Effector CD4-positive, alpha-beta T cell (primary cell): ENCODE measurements at regions not wholly inside any gene's neighbourhood (a gene's known extent, or its start where the extent isn't known, plus 50 kb on each side); places are given as distances from the start of the nearest gene placed in this dataset.
"Not testable (repeated sequence)": the region's sequence is repeated elsewhere in the genome, so short reads cannot be mapped to it uniquely, and the experiment has no call there.

Experiments used
- DNase-seq: peaks from one replicate; pipeline ENCODE4 v3.0.0-alpha.2; 2020

DNA sequence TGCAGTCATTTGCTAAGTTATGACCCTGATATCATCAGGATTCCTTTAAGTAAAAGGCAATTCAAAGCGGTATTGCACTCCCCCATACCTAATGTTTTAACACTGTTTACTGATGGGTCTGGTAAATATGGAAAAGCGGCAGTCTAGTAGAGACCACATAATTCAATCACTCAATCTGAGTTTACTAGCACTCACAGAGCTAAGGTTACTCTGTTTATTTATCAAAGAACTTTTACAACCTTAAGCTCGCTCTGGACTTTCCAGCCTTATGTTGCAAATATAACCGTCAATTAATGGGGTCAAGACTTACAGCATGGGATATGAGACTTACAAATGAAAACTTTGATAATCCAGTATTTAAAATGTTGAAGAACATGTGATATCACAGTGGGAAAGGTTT is 124.5 kb upstream of the ZCCHC13 start:
- DNase-seq = no peak

DNA sequence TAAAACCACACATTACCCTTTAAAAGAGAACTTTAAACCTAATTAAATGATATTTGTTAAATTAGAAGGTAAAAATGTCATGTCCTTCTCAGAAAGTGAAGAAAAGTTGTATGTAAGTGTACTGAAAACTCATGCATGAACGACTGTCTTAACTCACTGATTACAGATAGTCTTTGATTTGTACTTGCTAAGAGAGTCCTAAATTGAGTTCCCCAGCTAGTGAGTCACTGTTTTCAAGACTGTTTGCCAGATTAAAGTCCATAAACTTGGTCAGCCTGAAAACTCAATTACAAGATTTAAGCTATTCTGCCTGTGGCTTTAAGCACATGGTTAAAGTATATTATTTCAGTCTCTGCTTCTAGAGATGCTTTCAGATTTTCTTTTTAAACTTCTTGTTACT is 124.9 kb upstream of the ZCCHC13 start:
- no peak for DNase-seq

DNA sequence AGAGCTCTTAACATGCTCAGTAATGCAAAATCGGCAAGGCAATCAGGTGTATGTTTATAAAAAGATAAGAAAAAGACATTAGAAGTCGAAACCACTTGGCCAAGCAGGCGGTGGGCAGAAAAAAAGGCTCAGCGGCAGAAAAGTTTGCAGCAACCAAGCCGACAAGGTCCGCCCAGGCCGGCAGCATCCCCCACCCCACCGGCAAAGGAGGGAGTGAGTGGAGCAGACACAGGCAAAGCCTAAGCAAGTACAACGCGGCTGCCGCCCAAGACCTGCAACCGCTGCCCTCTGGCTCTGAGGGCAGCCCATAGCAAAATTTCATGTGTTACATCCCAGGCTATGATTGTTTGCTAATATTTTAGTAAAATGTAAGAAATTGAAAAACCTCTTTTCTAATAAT is 125.4 kb upstream of the ZCCHC13 start:
- no peak for DNase-seq

DNA sequence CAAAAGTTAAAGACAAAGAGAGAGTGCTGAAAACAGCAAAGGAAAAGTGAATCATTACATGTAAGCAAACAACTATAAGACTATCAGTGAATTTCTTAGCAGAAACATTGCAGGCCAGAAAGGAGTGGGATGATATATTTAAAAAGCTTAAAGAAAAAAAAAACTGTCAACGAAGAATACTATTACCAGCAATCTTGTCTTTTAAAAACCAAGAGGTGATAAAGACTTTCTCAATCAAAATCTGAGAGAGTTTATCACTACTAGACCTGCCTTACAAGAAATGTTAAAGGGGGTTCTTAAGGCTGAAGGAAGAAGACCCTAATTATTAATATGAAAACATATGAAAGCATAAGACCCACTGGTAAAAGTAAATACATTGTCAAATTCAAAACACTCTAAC is 132.5 kb upstream of the ZCCHC13 start:
- DNase-seq = no peak

DNA sequence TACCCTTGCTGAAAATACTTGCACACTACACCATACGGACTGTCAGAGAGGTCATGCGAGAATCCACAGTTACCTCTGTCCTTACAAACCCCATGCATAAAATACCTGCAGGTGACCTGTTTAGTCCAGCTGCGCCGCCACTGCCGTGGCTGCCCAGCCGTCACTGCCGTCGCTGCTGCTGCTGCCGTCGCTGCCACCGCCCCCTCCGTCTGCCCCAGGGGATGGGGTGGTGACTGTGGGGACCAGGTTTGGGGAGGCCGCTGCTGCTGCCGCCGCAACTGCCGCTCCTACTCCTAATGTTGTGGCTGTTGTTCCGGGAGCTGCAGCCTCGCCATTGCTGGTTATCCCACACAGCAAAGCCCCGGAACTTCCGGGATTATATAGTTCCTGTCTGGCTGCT is 141.8 kb upstream of the ZCCHC13 start:
- no peak for DNase-seq

DNA sequence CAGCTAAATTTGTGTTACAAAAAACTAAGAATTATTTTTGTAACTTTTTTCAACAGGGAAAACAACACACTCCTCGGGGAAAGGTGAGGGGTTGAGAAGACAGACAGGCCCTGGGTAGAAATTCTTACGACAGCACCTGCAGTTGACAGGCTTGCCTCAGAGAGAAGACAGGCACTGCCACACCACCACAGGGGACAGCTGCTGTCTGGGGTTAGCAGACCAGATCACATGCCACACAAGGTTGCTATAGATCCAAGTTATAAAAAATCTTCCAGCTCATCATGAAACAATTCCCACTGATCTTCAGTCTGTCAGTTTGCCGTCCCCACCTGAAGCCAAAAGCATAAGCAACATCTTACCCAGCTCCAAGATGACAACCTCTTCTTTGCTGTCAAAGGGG is 143.2 kb upstream of the ZCCHC13 start:
- no peak for DNase-seq

DNA sequence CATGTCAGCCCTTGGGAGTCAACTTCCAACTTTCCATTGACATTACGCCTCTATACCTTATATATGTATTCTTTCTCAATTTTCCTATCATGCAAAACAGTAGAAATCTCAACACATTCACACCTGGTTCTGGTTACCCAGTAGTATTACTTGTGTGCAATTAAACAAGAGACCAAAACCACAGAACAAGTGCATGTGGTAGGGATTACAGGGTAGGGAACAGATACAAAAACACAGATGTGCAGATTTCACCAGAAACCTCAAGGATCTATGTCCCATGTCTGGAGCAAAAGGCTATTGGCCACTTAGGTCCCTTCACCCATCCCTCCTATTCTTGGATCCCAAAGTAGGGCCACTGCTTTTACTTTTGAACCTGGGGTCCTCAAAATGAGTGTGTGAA is 143.6 kb upstream of the ZCCHC13 start:
- DNase-seq = no peak

DNA sequence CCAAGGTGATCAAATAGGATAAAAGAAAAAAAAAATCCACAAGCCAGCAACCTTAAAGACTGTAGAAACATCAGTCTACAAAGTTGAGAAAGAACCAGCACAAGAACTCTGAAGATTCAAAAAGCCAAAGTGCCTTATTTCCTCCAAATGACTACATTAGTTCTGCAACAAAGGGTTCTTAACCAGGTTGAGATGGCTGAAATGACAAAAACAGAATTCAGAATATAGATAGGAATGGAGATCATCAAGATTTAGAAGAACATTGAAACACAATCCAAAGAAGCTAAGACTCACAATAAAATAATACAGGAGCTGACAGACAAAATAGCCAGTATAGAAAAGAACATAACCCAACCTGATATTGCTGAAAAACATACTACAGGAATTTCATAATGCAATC is 156.5 kb upstream of the ZCCHC13 start:
- DNase-seq = no peak

DNA sequence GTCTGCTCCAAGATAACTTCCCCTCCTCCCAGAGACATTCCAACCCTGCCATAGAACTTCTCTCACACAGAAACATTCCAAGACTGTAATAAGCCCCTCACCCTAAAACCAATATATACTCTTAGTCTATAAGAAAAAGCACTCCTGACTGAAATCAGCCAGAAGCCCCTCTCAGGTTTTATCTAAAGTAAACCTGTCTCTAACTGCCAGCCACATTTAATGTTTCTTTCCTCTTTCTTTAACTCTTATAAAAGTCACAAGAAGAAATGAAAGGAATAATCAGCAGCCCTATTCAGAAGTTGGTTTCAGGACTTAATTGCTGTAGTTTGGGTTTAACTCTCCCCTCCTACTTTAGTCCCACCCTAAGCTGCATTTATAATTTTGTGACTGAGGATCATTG is 165.0 kb upstream of the ZCCHC13 start:
- no peak for DNase-seq

DNA sequence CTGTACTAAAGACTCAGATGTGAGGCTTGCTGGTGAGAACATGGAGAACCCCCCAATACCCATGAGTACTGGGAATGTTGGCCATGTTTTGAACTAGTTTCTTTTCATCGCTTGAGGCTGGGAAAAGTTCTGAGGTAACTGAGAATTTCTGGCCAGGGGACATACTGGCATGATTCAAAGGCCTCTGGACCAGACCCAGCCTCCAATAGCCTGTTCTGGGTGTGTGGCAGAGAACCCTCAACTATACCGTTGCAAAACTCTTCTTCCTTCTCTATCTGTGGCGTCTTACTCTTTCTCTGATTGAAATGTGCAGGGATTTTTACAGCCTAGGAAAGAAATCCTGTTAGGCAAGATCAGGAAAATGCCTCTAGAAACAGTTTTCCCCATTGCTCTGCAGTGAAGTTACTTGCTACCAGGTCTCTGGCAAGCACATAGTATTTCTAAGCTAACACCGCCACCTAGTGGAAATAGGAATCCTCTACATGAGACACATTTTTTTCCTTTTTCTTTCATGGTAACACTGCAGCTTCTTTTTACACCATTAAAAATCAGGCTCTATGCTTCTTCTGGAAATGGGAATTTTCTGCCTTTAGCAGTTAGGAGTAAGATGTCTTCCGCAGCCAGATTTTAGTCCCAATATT is 170.7 kb upstream of the ZCCHC13 start:
- peak; percentile 23 for DNase-seq

DNA sequence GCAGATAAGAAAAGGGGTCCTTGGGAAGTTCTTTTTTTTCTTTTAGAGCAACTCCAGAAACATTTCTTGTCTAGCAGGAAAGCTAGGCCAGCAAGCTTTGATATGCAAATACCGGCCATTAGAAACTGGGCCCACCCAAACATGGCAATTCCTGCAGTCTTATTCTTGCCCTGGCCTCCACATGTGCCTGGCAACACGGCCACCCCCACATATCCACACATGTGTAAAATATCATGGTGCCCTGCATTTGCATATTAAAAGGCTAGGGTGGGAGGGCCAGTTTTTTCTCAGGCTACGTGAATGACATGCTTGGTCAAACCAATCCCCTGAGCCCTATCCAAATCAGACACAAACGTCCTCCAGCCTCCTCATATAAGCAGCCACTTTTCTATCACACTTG is 171.7 kb upstream of the ZCCHC13 start:
- DNase-seq = no peak

DNA sequence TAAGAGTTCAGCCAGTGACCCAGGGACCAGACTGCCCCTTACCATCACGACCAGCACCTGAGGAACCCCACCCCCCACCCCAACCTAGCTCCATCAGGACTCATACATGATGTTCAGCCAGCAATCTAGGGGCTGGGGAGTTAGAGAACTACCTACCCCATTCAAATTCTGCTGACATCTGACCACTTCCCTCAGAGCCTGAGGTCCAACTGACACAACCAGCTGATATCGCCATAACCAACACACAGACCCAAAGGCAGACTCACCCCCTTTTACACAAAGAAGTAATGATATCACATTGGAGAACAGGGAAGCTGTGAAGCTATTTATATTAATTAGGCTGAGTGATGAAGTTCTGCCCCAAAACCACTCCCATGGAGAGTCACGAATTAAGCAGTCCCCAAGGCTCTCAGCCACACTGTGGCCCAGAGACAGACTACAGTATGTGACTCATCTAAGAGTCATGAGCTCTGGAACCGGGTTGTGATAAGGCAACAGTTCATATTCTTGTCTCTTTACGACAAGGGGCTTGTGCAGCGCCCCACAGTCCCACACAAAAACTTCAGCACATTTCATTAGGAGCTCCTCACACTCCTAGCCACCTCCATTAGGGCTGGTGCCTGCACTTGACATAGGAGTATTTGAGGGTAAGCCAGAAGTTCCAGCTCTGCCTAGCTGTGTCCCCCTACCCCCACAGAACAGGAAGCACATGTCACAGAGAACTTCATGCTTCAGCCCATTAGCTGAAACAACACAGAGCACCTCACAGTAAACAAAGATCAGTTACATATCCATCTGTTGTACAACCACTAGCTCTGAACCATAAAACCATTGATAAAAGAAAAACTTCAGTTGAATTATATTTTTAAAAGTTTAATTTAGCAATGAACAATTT is 184.7 kb upstream of the ZCCHC13 start:
- DNase-seq = no peak

DNA sequence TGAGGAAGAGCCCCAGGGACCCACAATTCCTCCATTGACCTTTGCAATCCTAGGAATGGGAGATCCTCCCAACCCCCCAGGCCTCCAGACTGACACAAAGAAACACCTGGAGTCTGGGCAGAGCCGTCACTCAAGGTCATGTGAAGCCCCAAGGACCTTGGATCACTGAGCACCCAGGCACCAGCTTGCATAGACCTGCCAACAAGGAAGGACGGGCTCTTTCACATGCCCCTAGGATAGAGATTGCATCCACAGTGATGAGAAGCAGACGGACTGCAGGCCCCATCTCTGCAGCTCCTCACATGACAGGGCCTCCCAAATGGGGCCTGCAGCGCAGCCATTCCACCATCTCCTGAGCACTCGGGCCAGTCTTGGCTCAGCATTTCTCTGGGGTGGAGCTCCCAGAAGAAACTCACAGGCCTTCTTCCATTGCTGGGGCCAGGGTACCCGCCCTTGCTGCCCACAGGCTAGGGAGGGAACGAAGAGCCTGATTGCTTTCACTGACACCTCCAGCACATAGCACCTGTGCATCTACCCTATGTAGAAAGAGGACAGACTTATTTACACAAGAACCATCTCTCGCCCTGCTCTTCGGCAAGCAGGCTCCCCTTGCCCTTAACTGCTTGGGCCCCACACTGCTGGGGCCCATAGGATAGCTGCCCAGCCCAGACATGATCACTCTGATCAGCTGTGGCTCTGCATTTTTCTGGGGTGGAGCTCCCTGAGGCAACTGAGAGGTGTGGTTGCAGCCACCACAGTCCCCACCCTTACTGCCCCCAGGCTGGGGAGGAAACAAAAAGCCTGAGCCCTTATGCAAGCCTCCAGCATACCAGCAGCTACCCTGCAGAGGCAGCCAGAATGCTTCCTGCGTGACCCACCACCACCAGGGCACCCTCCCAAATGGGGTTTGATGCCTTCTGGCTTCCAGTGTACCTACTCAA is 185.7 kb upstream of the ZCCHC13 start:
- DNase-seq = no peak

DNA sequence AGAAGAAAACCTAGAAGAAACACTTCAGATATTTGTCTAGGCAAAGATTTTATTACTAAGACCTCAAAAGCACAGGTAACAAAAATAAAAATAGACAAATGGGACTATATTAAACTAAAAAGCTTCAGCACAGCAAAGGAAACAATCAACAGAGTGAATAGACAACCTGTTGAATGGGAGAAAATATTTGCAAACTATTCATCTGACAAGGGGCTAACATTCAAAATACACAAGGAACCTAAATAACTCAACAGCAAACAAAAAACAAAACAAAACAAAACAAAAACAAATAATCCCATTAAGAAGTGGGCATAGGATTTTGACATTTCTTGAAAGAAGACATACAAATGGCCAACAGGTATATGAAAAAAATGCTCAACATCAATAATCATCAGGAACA is 192.7 kb upstream of the ZCCHC13 start:
- DNase-seq = no peak

DNA sequence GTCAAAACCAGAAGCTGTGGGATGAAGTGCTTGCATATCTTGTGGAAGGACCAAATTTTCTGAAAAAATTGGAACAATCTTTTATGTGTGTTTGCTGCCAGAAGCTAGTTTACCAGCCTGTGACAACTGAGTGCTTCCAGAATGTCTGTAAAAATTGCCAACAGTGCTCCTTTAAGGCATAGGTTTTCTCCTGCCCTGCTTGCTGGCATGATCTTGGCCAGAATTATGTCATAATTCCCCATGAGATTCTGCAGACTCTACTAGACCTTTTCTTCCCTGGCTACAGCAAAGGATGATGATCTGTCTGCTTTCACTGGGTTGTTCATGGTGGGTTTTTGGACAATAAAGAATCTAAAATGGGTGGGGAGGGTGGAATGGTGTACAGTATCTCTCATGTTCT is 196.3 kb upstream of the ZCCHC13 start:
- no peak for DNase-seq

DNA sequence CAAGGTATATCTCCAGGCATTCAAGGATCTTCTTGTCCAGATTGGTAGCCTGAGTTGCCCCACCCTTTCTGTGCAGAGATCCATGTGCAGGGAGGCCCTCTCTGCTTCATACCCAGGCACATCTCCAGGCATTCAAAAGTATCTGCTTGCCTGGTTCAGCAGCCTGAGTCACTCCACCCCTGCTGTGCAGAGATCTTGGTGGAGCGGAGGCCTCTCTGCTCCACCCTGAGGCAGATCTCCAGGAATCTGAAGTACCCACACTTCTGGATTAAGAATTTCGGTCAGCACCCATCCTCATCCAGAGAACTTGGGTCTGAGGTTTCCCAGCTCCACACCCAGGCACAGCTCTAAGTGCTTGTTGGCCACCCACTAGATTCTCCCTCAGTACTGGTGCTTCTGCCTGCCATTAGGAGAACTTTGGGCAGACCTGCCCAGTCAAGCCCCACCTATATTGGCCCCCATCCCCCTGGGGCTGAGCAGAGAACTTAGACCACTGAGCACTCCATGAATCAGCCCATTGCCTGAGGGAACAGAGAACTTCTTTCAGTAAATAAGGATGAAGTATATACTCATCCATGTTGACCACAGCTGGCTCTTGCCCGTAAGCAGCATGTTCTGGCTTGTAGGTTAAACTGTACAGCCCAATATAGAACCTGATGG is 199.5 kb upstream of the ZCCHC13 start:
- no peak for DNase-seq

DNA sequence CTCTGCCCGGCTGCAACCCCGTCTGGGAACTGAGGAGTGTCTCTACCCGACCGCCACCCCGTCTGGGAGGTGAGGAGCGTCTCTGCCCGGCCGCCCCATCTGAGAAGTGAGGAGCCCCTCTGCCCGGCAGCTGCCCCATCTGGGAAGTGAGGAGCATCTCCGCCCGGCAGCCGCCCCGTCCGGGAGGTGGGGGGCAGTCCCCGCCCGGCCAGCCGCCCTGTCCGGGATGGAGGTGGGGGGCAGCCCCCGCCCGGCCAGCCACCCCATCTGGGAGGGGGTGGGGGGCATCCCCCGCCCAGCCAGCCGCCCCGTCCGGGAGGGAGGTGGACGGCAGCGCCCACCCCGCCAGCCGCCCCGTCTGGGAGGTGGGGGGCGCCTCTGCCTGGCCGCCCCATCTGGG is 205.6 kb upstream of the ZCCHC13 start:
- not testable (repeated sequence) for DNase-seq

DNA sequence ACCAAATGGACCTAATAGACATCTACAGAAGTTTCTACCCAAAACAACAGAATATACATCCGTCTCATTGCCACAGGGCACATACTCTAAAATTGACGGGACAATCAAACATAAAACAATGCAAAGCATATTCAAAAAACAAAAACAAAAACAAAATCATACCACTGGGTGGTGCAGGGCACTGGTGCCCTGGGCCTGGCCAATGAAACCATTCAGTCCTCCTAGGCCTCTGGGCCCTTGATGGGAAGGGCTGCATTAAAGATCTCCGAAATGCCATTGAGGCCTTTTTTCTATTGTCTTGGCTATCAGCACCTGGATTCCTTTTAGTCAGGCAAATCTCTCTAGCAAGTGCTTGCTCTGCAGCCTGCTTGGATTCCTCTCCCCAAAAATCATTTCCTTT is 213.9 kb upstream of the ZCCHC13 start:
- DNase-seq = no peak

DNA sequence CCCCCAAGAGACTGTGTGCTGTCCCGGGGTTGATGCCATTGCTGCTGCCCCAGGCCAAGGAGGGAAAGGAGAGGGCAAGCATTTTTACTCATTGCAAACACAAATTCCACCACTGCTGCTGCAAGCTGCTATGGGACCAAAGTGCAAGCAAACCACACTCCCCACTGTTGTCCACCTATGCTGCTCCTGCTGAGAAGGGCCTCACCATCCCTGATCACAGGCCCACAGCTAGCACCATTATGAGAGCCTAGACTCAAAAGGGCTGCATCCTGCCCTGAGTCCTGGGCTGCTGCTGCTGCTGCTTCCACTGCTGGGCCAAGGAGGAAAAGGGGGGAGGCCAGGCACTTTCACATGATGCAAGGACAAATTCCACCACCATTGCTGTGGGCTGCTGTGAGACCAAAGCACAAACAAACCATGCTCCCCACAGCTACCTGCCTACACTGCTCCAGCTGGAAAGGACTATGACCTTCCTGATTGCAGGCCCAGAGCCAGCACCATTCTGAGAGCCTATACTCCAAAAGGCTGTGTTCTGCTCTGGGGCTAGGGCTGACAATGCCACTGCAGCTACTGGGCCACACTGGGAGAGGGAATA is 218.2 kb upstream of the ZCCHC13 start:
- DNase-seq = no peak

DNA sequence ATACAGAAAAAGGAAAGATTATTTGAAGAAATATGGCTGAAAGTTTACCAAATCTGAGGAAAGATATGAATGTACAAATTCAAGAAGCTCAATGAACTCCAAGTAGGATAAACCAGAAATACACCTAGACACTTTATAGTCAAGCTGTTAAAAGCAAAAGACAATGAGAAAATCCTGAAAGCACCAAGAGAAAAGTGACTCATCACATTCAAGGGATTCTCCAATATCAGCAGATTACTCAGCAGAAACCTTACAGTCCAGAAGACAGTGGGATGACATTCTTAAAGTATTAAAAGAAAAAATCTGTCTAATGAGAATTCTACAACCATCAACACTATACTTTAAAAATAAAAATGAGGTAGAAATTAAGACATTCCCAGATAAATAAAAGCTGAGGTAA is 223.8 kb upstream of the ZCCHC13 start:
- DNase-seq = no peak

DNA sequence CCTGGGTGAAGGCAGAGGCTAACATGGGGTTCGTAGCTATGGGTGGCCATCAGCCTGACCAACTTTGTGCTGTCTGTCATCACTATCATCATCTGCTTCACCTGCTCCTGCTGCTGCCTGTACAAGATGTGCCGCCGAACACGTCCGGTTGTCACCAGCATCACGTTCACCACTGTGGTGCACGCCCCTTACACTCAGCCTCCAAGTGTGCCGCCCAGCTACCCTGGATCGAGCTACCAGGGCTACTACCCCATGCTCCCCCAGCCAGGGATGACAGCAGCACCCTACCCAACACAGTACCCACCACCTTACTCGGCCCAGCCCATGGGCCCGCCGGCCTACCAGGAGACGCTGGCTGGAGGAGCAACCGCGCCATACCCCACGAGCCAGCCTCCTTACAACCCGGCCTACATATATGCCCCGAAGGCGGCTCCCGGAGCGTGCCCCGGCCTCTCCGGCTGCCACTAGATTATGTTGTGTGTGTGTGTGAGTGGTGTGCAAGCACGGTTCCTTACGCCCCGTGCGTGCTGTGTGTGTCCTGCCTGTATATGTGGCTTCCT is 213.4 kb upstream of the XIST start:
- no peak for DNase-seq
